HG02973 (cell line): ENCODE measurements at regions not wholly inside any gene's neighbourhood (a gene's known extent, or its start where the extent isn't known, plus 50 kb on each side); places are given as distances from the start of the nearest gene placed in this dataset.
A peak's percentile ranks its signal among the peaks of the same experiment; 100 is the strongest.
"Not testable (repeated sequence)": the region's sequence is repeated elsewhere in the genome, so short reads cannot be mapped to it uniquely, and the experiment has no call there.

Experiments
- ATAC-seq: cut with Tn5 transposase; IDR thresholded peaks from one replicate; pipeline ENCODE4 v1.9.1; 2021; ENCODE audit warnings: moderate library complexity; ENCODE audit not compliant: unreplicated experiment

DNA sequence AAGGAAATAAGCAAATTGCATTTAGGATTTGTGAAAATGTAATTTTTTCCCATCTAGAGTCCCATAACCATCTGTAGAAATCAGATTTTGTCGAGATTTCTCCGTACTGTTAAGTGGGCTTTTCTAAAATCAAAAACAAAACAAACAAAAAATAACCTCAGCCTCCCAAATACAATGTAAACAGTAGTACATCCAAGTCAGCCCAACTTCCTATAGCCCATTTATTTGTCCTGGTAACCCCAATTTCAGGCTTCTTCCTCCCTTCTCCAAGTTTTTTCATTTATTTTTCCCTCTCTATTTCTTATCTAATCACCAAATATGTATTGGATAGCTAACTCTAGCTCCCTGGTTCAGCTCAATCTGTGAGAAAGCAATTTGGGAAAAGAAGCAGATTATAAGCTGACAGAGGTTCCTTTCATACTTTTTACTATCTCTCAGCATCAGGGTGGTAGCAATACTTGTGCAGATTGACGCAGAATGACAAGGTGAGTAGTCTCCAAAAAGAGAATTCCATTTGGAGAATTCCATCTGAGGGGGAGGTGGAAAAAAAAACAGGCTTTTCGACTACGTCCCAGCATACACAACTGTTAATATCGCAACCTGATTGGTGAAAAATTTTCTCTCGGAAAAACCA is 132.6 kb upstream of the BTN3A2 start:
- ATAC-seq = no peak

DNA sequence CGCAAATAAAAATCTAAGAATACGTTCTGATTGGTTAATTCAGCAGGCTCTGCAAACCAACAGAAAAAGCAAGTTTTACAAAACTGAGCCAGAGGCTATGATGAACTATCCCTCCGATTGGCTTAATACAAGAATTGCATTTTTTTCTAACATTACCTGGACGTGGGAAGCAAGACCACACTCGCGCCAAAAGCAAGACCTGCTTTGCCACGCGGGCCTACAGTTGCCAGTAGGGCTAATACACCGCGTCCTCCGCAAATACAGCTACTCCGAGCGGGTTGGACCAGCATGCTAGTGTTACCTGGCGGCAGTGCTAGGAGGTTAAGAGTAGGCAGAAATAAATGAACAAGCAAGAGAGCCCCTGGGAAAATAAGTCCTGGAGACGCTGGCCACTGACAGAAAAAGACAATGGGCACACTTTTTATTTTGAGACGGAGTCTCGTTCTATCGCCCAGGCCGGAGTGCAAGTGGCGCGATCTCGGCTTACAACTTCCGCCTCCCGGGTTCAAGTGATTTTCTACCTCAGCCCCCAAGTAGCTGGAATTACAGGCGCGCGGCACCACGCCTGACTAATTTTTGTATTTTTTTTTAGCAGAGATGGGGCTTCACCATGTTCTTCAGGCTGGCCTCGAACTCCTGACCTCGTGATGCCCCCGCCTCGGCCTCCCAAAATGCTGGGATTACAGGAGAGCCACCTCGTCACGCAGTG is 131.9 kb upstream of the BTN3A2 start:
- peak; percentile 4 for ATAC-seq

DNA sequence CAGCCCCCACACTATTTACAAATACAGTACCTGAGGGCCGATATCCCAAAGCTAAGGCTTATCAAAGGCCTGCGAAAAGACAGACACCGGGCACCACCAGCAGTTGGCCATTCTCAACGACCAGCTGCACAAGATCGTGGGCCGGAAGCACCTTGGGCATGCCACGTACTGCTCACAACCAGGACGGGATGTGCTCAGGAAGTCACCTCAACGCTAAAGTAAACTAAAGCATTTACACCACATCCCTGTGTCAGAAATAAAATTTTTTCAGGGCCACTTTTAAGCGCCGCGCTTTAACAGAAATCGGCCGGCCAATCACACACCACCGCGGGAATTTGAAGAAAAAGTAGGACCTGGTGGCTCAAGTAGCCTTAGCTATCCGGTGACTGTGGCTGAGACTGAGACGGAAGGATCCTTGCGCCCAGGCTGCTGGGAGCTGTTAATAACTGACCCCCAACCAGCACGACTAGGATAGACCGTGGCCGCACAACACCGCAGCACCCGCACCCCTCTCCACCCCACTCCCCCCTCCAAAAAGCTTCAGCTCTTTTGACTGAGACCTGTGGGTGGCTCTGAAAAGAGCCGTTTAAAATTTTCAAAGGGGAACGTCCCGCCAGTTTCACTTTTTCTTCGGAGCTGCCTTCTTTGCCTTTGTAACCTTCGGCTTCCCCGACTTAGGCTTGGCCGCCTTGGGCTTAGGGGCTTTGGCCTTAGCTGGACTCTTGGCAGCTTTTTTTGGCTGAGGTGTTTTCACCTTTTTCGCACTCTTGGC is 131.2 kb upstream of the BTN3A2 start:
- ATAC-seq = peak; percentile 38

- peak; percentile 33 for ATAC-seq
Observed at GRCh38 chr6:26234421-26235301, 130.3 kb upstream of the BTN3A2 start.

DNA sequence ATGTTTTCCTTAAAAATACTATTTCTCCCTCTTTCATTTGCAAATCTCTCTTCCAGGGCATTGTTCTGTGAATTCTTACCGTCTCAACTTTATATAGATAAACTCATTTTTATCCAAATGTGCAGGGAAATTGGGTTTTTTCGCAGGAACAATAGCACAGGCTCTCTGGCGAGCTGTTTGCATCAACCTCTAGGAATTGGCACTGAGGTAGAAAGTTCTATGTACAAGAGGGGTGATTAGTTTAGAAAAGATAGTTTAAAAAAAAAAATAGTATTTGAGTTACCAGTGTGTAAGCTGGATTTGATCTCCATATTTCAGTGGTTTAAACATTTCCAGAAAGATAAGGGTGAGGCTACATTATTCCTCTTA is 129.7 kb upstream of the BTN3A2 start:
- ATAC-seq = no peak

DNA sequence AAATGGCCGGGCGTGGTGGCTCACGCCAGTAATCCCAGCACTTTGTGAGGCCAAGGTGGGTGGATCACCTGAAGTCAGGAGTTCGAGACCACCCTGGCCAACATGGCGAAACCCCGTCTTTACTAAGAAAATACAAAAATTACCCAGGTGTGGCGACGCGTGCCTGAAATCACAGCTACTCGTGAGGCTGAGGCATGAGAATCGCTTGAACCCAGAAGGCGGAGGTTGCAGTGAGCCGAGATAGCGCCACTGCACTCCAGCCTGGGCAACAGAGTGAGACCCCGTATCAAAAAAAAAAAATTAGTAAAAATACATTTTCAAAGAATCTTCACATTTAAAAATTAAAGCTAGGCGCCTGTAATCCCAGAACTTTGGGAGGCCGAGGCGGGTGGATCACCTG is 125.6 kb upstream of the BTN3A2 start:
- ATAC-seq = not testable (repeated sequence)

GRCh38 chr6:26240157-26241032 is 124.6 kb upstream of the BTN3A2 start:
- ATAC-seq = peak; percentile 43

GRCh38 chr6:26241033-26241895 is 123.7 kb upstream of the BTN3A2 start:
- no peak for ATAC-seq

GRCh38 chr6:26243132-26243531 is 121.9 kb upstream of the BTN3A2 start:
- no peak for ATAC-seq

DNA sequence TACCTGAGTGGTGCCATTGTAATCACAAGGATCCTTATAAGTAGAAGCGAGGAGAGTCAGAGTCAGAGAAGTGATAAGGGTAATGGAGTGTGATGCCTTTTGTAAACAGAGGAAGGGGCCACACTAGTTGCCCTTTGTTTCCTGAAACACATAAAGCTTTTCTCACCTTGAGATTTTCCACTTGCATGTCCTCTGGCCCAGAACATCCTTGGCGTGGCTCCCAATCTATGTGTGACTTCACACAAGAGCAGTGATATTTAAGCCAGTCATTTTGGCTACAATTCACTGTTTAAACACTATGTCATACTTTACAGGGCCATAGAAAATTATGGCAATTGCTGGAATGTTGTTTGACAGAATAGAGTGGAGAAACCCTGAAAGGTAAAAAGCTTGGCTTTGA is 121.2 kb upstream of the BTN3A2 start:
- no peak for ATAC-seq

GRCh38 chr6:26246058-26246457 is 118.9 kb upstream of the BTN3A2 start:
- ATAC-seq = no peak

- ATAC-seq = no peak
Observed at GRCh38 chr6:26246553-26246952, 118.4 kb upstream of the BTN3A2 start.

DNA sequence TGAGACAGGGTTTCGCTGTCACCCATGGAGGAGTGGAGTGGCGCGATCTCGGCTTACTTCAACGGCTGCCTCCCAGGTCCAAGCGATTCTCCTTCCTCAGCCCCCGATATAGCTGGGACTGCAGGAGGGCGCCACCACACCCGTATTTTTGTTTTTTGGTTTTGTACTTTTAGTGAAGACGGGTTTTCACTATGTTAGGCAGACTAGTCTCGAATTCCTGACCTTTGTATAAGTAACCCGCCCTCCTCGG is 115.4 kb upstream of the BTN3A2 start:
- peak; percentile 15 for ATAC-seq

DNA sequence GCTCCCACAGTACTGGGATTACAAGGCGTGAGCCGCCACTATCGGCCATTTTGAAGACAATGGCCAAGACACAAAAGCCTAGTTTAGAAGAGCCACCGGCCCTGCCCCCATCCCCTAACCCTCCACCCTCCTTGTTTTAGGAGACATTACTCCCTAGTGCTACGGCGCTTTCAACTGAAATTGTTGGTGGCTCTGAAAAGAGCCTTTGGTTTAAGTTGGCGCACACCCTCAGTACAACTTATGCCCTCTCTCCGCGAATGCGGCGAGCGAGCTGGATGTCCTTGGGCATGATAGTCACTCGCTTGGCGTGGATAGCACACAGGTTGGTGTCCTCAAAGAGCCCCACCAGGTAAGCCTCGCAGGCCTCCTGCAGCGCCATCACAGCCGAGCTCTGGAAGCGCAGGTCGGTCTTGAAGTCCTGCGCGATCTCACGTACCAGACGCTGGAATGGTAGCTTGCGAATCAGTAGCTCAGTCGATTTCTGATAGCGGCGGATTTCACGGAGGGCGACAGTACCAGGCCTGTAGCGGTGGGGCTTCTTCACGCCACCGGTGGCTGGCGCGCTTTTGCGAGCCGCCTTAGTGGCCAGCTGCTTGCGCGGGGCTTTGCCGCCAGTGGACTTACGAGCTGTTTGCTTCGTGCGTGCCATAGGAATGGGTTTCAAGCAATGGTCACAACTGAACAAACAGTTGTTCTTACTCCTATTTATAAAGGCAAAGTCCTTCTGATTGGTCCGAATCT is 114.9 kb upstream of the BTN3A2 start:
- peak; percentile 43 for ATAC-seq

- ATAC-seq = no peak
Observed at GRCh38 chr6:26250698-26251044, 114.3 kb upstream of the BTN3A2 start.

- ATAC-seq = peak; percentile 43
Observed at GRCh38 chr6:26251354-26252076, 113.5 kb upstream of the BTN3A2 start.

DNA sequence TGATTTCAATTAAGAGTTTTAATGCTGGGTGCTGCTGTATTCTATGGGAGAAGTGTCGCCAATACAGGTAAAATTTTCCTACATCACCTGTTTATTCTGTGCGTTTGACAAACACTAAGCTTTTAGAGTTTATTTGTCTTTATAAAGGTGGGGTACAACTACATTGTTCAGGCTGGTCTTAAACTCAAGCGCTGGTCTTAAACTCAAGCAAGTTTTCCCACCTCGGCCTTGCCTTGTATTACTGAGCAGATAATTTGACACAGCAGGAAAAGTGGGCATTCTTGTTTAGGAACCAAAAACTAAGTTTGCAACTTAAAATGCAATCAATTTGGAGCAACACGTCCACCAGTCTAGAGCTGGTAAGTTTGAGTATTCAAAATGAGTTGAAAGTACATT is 112.9 kb upstream of the BTN3A2 start:
- ATAC-seq = no peak

GRCh38 chr6:26254724-26255123 is 110.3 kb upstream of the BTN3A2 start:
- ATAC-seq = no peak
